Liver (tissue), 3 donors: ENCODE measurements at regions not wholly inside any gene's neighbourhood (a gene's known extent, or its start where the extent isn't known, plus 50 kb on each side); places are given as distances from the start of the nearest gene placed in this dataset.

Source experiments
- CTCF ChIP-seq: fragments of 150-350 bp; IDR thresholded peaks from 2 replicates; pipeline ENCODE4 v1.5.1; 2017; ENCODE audit warnings: improper control_type of control experiment, low read depth, low read length; ENCODE audit not compliant: missing input control
- EGR1 ChIP-seq, 2 donors: IDR thresholded peaks; 2 replicates each; pipeline ENCODE4 v1.6.1; 2016 to 2018; ENCODE audit warnings: antibody characterized with exemption in 2 of 2, low read depth in 2 of 2
- FOXA1 ChIP-seq: IDR thresholded peaks from 2 replicates; pipeline ENCODE4 v1.6.1; 2016; ENCODE audit warnings: antibody characterized with exemption
- HNF4G ChIP-seq: IDR thresholded peaks from 2 replicates; pipeline ENCODE4 v1.6.1; 2016; ENCODE audit warnings: antibody characterized with exemption
- JUND ChIP-seq, 2 donors: IDR thresholded peaks; 2 replicates each; pipeline ENCODE4 v1.6.1; 2016; ENCODE audit warnings: antibody characterized with exemption in 2 of 2
- MAX ChIP-seq: IDR thresholded peaks from 2 replicates; pipeline ENCODE4 v1.6.1; 2016; ENCODE audit warnings: antibody characterized with exemption
- NR2F2 ChIP-seq: IDR thresholded peaks from 2 replicates; pipeline ENCODE4 v1.6.1; 2016; ENCODE audit warnings: antibody characterized with exemption
- RAD21 ChIP-seq, 2 donors: IDR thresholded peaks; 2 replicates each; pipeline ENCODE4 v1.6.1; 2016; ENCODE audit warnings: antibody characterized with exemption in 2 of 2, mild to moderate bottlenecking in 2 of 2
- SP1 ChIP-seq: IDR thresholded peaks from 2 replicates; pipeline ENCODE4 v1.6.1; 2018; ENCODE audit warnings: antibody characterized with exemption, mild to moderate bottlenecking
- TAF1 ChIP-seq: conservative IDR thresholded peaks from 2 replicates; pipeline ENCODE4 v1.6.1; 2016; ENCODE audit warnings: antibody characterized with exemption, mild to moderate bottlenecking
- YY1 ChIP-seq: IDR thresholded peaks from 2 replicates; pipeline ENCODE4 v1.6.1; 2016; ENCODE audit warnings: antibody characterized with exemption, mild to moderate bottlenecking
- TF ChIP-seq, protein P1 (sequence below): IDR thresholded peaks from 2 replicates; pipeline ENCODE4 v1.6.1; 2016; ENCODE audit warnings: antibody characterized with exemption, mild to moderate bottlenecking
- donor health status: healthy.
- donor health status: healthy.

DNA sequence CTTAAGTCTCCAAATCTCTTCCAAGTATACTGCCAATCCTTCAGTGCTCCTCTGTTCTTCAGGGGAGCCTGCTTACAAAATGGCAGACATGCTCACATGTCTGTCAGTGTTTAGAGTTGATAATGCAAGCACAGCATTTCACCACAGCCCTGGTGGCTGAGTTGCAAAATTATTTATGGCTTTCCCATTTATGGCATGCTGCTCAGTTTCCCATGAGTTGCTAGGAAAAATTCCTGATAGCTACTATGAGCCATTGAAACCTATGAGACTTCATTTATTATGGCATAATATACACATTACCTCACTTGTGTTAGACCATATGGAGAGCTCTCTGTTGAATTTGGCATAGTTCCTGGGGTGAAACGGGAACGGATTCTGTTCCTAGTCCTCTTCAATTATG is 448.7 kb upstream of the TCF4 start:
- TF ChIP-seq HNF4G (no peak), CTCF (no peak), RAD21 (IDR thresholded peaks at IDR 0.05) (no peak), EGR1 (IDR thresholded peaks at IDR 0.05; ENCODE audit: low read depth in 2 of 2) (no peak), MAX (no peak), SP1 (no peak), NR2F2 (no peak), TAF1 (no peak), FOXA1 (no peak), JUND (IDR thresholded peaks at IDR 0.05) (no peak), YY1 (no peak)
- TF ChIP-seq, protein P1, sequence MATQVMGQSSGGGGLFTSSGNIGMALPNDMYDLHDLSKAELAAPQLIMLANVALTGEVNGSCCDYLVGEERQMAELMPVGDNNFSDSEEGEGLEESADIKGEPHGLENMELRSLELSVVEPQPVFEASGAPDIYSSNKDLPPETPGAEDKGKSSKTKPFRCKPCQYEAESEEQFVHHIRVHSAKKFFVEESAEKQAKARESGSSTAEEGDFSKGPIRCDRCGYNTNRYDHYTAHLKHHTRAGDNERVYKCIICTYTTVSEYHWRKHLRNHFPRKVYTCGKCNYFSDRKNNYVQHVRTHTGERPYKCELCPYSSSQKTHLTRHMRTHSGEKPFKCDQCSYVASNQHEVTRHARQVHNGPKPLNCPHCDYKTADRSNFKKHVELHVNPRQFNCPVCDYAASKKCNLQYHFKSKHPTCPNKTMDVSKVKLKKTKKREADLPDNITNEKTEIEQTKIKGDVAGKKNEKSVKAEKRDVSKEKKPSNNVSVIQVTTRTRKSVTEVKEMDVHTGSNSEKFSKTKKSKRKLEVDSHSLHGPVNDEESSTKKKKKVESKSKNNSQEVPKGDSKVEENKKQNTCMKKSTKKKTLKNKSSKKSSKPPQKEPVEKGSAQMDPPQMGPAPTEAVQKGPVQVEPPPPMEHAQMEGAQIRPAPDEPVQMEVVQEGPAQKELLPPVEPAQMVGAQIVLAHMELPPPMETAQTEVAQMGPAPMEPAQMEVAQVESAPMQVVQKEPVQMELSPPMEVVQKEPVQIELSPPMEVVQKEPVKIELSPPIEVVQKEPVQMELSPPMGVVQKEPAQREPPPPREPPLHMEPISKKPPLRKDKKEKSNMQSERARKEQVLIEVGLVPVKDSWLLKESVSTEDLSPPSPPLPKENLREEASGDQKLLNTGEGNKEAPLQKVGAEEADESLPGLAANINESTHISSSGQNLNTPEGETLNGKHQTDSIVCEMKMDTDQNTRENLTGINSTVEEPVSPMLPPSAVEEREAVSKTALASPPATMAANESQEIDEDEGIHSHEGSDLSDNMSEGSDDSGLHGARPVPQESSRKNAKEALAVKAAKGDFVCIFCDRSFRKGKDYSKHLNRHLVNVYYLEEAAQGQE = no peak
